GM23338 (cell line): ENCODE measurements at regions not wholly inside any gene's neighbourhood (a gene's known extent, or its start where the extent isn't known, plus 50 kb on each side); places are given as distances from the start of the nearest gene placed in this dataset.

ENCODE experiments used
- CREB1 ChIP-seq: fragments of 250-450 bp; sonication (Bioruptor Pico); IDR thresholded peaks from 2 replicates; pipeline ENCODE4 v1.5.0; 2020; ENCODE audit warnings: low read depth, mild to moderate bottlenecking, moderate library complexity
- EZH2 ChIP-seq: fragments of 200-600 bp; sonication (generic); IDR thresholded peaks from one replicate; pipeline ENCODE4 v1.8.0; 2017; ENCODE audit warnings: antibody characterized with exemption, mild to moderate bottlenecking, low read depth; ENCODE audit not compliant: unreplicated experiment
- EZH2phosphoT487 ChIP-seq: fragments of 200-600 bp; sonication (generic); IDR thresholded peaks from one replicate; pipeline ENCODE4 v1.8.1; 2018; ENCODE audit warnings: antibody characterized with exemption; ENCODE audit not compliant: unreplicated experiment
- JUNB ChIP-seq: IDR thresholded peaks from one replicate; pipeline ENCODE4 v1.6.1; 2016; ENCODE audit warnings: antibody characterized with exemption; ENCODE audit not compliant: unreplicated experiment
- POLR2AphosphoS5 ChIP-seq: IDR thresholded peaks from 2 replicates; pipeline ENCODE4 v1.6.1; 2016; ENCODE audit warnings: antibody characterized with exemption, low read depth
- TF ChIP-seq, protein P1 (sequence below), 2 experiments: fragments of 200-600 bp in 1 of 2; sonication (generic) in 1 of 2; conservative IDR thresholded peaks; 2 replicates each; pipeline versions ENCODE4 v1.5.1 to v1.6.1; 2016 to 2017; ENCODE audit warnings: antibody characterized with exemption in 2 of 2, low read depth in 2 of 2, mild to moderate bottlenecking in 2 of 2, moderate library complexity in 1 of 2
- TF ChIP-seq, protein P2 (sequence below): IDR thresholded peaks from one replicate; pipeline ENCODE4 v1.6.1; 2018; ENCODE audit warnings: antibody characterized with exemption; ENCODE audit not compliant: unreplicated experiment

DNA sequence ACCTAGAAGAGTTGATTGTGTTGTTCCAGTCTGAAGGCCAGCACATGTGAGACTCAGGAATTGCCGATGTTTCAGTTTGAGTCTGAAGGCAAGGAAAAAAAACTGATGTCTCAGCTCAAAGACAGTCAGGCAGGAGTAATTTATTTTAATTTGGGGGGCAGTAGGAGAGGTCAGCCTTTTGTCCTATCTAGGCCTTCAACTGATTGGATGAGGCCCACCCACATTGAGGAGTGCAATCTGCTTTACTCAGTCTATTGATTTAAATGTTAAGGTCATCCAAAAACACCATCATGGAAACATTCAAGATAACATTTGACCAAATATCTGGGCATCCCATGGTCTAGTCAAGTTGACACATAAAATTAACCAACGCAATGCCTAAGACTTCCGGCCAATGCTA, 288.9 kb downstream of the CDK5RAP2 start:
- TF ChIP-seq POLR2AphosphoS5 (no peak), EZH2 (no peak), EZH2phosphoT487 (no peak), JUNB (no peak), CREB1 (CRISPR knock-in tag) (no peak)
- TF ChIP-seq, protein P1, sequence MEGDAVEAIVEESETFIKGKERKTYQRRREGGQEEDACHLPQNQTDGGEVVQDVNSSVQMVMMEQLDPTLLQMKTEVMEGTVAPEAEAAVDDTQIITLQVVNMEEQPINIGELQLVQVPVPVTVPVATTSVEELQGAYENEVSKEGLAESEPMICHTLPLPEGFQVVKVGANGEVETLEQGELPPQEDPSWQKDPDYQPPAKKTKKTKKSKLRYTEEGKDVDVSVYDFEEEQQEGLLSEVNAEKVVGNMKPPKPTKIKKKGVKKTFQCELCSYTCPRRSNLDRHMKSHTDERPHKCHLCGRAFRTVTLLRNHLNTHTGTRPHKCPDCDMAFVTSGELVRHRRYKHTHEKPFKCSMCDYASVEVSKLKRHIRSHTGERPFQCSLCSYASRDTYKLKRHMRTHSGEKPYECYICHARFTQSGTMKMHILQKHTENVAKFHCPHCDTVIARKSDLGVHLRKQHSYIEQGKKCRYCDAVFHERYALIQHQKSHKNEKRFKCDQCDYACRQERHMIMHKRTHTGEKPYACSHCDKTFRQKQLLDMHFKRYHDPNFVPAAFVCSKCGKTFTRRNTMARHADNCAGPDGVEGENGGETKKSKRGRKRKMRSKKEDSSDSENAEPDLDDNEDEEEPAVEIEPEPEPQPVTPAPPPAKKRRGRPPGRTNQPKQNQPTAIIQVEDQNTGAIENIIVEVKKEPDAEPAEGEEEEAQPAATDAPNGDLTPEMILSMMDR (conservative IDR thresholded peaks at IDR 0.05; ENCODE audit: low read depth in 2 of 2): no peak
- TF ChIP-seq, protein P2, sequence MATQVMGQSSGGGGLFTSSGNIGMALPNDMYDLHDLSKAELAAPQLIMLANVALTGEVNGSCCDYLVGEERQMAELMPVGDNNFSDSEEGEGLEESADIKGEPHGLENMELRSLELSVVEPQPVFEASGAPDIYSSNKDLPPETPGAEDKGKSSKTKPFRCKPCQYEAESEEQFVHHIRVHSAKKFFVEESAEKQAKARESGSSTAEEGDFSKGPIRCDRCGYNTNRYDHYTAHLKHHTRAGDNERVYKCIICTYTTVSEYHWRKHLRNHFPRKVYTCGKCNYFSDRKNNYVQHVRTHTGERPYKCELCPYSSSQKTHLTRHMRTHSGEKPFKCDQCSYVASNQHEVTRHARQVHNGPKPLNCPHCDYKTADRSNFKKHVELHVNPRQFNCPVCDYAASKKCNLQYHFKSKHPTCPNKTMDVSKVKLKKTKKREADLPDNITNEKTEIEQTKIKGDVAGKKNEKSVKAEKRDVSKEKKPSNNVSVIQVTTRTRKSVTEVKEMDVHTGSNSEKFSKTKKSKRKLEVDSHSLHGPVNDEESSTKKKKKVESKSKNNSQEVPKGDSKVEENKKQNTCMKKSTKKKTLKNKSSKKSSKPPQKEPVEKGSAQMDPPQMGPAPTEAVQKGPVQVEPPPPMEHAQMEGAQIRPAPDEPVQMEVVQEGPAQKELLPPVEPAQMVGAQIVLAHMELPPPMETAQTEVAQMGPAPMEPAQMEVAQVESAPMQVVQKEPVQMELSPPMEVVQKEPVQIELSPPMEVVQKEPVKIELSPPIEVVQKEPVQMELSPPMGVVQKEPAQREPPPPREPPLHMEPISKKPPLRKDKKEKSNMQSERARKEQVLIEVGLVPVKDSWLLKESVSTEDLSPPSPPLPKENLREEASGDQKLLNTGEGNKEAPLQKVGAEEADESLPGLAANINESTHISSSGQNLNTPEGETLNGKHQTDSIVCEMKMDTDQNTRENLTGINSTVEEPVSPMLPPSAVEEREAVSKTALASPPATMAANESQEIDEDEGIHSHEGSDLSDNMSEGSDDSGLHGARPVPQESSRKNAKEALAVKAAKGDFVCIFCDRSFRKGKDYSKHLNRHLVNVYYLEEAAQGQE: no peak
